KMS-11 (cell line): ENCODE measurements at regions not wholly inside any gene's neighbourhood (a gene's known extent, or its start where the extent isn't known, plus 50 kb on each side); places are given as distances from the start of the nearest gene placed in this dataset.

ENCODE experiments used
- H2AFZ ChIP-seq: fragments of 200-600 bp; sonication (generic); 2 replicates; pipeline ENCODE4 v1.6.1; 2016; ENCODE audit warnings: antibody characterized with exemption, mixed run types, low read depth
- H3K27ac ChIP-seq: fragments of 200-600 bp; sonication (generic); 2 replicates; pipeline ENCODE4 v1.6.1; 2016; ENCODE audit warnings: mild to moderate bottlenecking, mixed run types
- H3K27me3 ChIP-seq: fragments of 200-600 bp; sonication (generic); 2 replicates; pipeline ENCODE4 v1.6.1; 2017; ENCODE audit warnings: mild to moderate bottlenecking, low read depth, mixed run types, moderate library complexity; ENCODE audit not compliant: insufficient read depth
- H3K36me3 ChIP-seq: fragments of 200-600 bp; sonication (generic); 2 replicates; pipeline ENCODE4 v1.6.1; 2017; ENCODE audit warnings: mild to moderate bottlenecking, mixed run types; ENCODE audit not compliant: insufficient read depth
- H3K4me1 ChIP-seq: fragments of 200-600 bp; sonication (generic); 2 replicates; pipeline ENCODE4 v1.6.1; 2016; ENCODE audit warnings: mild to moderate bottlenecking, low read depth, mixed run types; ENCODE audit not compliant: poor library complexity, severe bottlenecking
- H3K4me2 ChIP-seq: fragments of 200-600 bp; sonication (generic); 2 replicates; pipeline ENCODE4 v1.7.0; 2016; ENCODE audit warnings: mild to moderate bottlenecking, mixed run types
- H3K4me3 ChIP-seq: fragments of 200-600 bp; sonication (generic); IDR thresholded peaks from 2 replicates; pipeline ENCODE4 v1.6.1; 2017; ENCODE audit warnings: low read depth, low read length, mixed read lengths; ENCODE audit not compliant: insufficient read depth
- H3K79me2 ChIP-seq: fragments of 200-600 bp; sonication (generic); 2 replicates; pipeline ENCODE4 v1.6.1; 2016; ENCODE audit warnings: low read depth, mixed run types; ENCODE audit not compliant: insufficient read depth
- H3K9ac ChIP-seq: fragments of 200-600 bp; sonication (generic); 2 replicates; pipeline ENCODE4 v1.6.1; 2016; ENCODE audit warnings: mild to moderate bottlenecking, mixed run types
- H4K20me1 ChIP-seq: fragments of 200-600 bp; sonication (generic); 2 replicates; pipeline ENCODE4 v1.6.1; 2016; ENCODE audit warnings: mild to moderate bottlenecking, mixed run types; ENCODE audit not compliant: insufficient read depth
- TF ChIP-seq, protein P1 (sequence below): fragments of 200-600 bp; sonication (generic); conservative IDR thresholded peaks from 2 replicates; pipeline ENCODE4 v1.6.1; 2017; ENCODE audit warnings: low read depth, mild to moderate bottlenecking, antibody characterized with exemption, low read length, moderate library complexity, mixed read lengths

DNA sequence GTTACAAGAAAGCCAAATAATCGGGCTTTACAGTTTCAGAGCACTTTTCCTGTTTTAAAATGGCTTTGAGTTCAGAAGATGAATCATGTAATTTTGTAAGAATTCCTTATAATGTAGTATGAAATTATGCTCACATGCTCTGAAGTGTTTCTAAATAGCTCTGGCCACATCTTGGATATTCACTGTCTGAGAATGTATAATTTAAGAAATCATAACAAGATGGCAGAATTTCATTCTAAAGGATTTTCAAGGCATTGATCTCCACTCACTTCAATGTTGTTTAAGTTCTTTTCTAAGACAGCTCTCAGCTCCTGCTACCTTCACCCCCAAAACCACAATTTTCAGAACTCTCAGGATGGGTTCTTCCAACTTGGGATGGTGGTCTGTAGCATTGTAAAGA, 180.1 kb downstream of the DACT1 start:
- H2AFZ ChIP-seq: no peak overlapping the region
- no peak overlapping the region for H3K4me3 ChIP-seq
- H3K79me2 ChIP-seq: no peaks in the 10 kb centered on the region
- H3K4me2 ChIP-seq: no peak overlapping the region
- no peaks in the 10 kb centered on the region for H3K36me3 ChIP-seq
- H3K27me3 ChIP-seq: no peaks in the 10 kb centered on the region
- TF ChIP-seq, protein P1, sequence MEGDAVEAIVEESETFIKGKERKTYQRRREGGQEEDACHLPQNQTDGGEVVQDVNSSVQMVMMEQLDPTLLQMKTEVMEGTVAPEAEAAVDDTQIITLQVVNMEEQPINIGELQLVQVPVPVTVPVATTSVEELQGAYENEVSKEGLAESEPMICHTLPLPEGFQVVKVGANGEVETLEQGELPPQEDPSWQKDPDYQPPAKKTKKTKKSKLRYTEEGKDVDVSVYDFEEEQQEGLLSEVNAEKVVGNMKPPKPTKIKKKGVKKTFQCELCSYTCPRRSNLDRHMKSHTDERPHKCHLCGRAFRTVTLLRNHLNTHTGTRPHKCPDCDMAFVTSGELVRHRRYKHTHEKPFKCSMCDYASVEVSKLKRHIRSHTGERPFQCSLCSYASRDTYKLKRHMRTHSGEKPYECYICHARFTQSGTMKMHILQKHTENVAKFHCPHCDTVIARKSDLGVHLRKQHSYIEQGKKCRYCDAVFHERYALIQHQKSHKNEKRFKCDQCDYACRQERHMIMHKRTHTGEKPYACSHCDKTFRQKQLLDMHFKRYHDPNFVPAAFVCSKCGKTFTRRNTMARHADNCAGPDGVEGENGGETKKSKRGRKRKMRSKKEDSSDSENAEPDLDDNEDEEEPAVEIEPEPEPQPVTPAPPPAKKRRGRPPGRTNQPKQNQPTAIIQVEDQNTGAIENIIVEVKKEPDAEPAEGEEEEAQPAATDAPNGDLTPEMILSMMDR: no peak
- no peak overlapping the region for H3K27ac ChIP-seq
- no peak overlapping the region for H3K9ac ChIP-seq
- H4K20me1 ChIP-seq: no peaks in the 10 kb centered on the region
- no peaks in the 10 kb centered on the region for H3K4me1 ChIP-seq

DNA sequence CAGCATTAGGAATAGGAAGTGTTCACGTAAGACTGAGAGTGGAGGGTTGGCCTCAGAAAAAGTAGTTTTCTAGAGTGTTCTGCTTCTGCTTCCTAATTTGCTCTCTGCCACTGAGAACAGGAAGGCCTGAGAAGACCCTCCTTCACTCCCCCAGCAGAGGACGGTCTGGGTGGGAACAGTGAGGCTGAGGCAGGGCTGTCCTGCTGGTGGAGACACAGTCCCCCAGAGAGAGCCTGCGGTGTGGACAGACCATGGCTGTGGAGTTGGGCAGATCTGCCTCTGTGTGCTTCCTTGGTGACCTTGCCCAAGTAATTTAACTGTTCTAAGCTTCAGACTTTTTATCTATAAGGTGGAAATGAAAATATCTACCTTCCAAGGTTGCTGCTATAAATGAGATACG, 182.3 kb downstream of the DACT1 start:
- H3K27me3 ChIP-seq: no peaks in the 10 kb centered on the region
- no peak overlapping the region for H3K27ac ChIP-seq
- TF ChIP-seq, protein P1: no peak

DNA sequence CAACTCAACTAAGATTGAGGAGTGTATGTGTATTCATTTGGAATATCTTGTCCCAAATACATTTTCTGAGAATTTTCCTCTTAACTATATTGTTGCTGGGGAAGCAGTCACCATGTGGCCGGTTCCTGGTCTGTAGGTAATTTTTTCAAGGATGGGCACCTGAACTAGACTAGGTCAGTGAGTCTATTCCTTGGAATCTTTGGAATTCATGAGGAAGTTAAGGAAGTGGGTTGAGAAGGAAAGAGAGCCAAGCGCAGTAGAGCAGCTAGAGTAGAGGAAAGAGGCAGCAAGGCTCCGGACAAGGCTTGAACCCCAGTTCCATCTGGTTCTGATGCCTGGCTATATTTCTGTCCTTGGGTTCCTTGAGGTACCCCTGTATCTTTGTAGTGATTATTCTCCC, 183.7 kb downstream of the DACT1 start:
- Histone ChIP-seq H3K36me3 (no peaks in the 10 kb centered on the region), H2AFZ (no peak overlapping the region), H3K27me3 (no peaks in the 10 kb centered on the region), H3K4me3 (no peak overlapping the region), H3K4me2 (no peak overlapping the region), H3K9ac (no peak overlapping the region), H3K4me1 (no peaks in the 10 kb centered on the region), H3K27ac (no peak overlapping the region), H4K20me1 (no peaks in the 10 kb centered on the region), H3K79me2 (no peaks in the 10 kb centered on the region)
- TF ChIP-seq, protein P1: no peak

More for the DNA sequence above, 182.3 kb downstream of the DACT1 start:
- Histone ChIP-seq H2AFZ (no peak overlapping the region), H3K79me2 (no peaks in the 10 kb centered on the region), H4K20me1 (no peaks in the 10 kb centered on the region), H3K9ac (no peak overlapping the region), H3K4me2 (no peak overlapping the region), H3K36me3 (no peaks in the 10 kb centered on the region), H3K4me1 (no peaks in the 10 kb centered on the region), H3K4me3 (no peak overlapping the region)

DNA sequence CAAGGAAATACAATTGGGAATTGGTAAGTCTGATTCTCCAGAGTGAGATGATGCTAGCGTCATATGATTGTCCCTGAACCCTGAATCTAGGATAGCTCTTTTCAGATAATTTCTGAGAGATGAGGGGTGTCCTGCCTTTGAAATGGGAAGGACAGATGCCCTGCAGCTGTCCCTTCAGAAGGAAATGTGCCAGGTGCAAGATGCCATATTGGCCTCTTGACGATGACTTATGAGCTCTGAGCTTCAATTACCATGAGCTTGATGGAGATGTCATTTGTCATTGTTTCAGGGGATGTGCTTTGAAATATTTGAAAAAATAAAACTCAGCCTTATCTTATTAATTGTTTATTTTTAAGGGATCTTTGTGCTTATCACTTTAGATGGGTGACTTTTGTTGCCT, 185.1 kb downstream of the DACT1 start:
- TF ChIP-seq, protein P1: no peak
- Histone ChIP-seq H2AFZ (no peak overlapping the region), H3K27ac (no peak overlapping the region), H3K36me3 (no peaks in the 10 kb centered on the region), H3K79me2 (no peaks in the 10 kb centered on the region), H3K9ac (no peak overlapping the region), H3K4me1 (no peaks in the 10 kb centered on the region), H3K4me3 (no peak overlapping the region), H4K20me1 (no peaks in the 10 kb centered on the region), H3K27me3 (no peaks in the 10 kb centered on the region), H3K4me2 (no peak overlapping the region)
